GM21423 (cell line): ENCODE measurements at regions not wholly inside any gene's neighbourhood (a gene's known extent, or its start where the extent isn't known, plus 50 kb on each side); places are given as distances from the start of the nearest gene placed in this dataset.
A peak's percentile ranks its signal among the peaks of the same experiment; 100 is the strongest.

Experiments
- ATAC-seq: cut with Tn5 transposase; IDR thresholded peaks from one replicate; pipeline ENCODE4 v1.9.1; 2021; ENCODE audit warnings: mild to moderate bottlenecking, moderate library complexity; ENCODE audit not compliant: unreplicated experiment

DNA sequence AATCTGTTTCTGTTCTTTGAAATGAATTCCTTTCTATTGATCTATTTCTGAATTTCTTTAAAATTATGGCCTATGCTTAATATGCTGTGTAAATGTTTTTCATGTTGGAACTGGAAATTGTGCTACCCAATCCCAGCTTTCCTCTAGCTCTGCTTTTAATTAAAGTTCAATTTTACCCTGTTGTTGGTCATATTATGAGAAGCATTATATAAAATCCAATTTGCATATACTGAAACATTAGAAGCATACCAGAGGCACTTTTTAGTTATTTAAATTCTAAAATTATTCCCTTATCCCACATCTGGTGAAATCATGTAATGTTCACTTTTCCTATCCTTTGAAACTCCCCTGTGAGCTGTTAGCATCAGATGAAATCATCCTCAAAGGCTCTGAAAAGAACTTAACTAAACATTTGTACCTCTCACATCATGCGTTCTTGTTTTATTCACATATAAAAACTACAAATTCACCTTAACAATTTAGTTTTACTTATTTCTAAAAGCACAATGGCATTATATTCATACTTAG, 160.6 kb upstream of the COL21A1 start:
- ATAC-seq, result no peak

DNA sequence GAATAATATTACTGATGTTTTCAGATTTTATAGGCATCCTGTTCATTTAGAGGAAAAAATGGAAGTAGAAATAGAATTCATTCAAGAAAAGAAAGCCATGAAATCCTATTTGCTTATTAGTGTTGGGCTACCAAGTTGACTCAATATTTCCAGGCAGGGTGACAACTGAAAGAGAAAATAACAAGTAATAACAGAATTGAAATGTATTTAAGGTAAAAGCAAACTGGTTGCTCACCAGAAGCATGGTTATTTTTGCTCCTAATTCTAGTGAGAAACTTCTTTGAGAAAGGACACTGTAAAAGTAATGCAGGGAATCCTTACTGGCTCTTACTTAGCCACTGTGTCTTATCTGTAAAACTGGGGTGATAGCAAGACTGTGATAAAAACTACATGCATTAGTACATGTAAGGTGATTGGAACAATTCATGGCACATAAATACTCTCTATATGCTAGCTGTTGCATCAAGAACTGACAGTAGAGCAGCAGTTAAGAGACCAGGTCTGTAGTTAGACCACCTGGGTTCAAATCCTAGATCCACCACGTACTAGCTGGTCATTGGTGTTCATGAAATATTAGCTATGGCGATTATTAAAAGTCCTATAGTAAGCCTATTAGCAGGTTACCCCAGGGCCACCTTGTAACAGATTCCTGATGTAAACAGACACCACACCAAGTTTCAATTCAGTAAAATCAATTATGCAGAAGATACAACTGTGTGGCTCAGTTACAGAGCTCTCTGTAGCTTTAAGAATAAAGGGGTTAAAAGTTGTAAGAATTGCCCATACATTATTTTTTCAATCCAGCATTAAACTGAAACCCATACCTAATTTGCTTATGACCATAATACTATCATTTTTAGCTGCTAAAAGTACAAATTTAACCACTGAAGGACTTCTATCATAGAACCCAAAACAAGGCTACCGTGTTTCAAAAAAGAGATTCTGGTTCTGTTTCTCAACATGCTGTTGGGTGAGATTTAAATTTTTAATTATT, 159.2 kb upstream of the COL21A1 start:
- ATAC-seq, result peak; percentile 59

DNA sequence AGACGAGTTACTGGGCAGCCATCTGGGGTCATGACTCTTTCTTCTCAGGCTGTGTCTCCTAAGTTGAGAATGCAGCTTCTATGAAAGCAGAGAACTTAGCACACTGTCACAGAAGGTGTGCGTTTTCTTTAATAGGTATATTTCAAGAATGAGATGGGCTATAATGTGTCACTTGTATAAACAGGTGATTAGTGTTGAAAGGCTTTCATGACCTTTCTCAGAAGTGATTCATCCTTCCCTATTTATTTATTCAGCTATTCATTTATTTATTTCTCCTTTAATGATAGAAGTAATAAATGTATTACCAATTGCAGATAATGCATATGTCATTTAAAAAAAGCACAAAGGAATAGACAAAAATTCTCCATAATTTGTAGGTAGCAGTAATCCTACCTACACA, 157.2 kb upstream of the COL21A1 start:
- ATAC-seq, result no peak

DNA sequence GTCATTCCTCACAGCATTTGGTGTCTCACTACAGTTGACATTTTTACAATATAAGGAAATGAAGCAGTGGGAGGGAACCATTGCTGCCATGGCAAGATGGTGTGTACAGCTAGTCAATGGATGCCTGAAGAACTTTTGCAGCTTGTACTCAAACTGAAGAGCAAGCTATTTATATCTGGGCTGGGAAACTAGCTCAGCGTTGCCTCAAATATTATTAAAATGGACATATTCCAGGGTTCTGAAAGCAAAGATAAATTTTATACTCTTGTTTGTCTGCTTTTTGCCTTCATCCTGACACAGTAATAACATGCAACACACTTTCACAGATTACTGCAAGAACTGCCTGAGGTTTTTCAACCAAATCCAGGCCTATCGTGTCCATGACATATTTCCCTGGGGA, 156.4 kb upstream of the COL21A1 start:
- no peak for ATAC-seq

DNA sequence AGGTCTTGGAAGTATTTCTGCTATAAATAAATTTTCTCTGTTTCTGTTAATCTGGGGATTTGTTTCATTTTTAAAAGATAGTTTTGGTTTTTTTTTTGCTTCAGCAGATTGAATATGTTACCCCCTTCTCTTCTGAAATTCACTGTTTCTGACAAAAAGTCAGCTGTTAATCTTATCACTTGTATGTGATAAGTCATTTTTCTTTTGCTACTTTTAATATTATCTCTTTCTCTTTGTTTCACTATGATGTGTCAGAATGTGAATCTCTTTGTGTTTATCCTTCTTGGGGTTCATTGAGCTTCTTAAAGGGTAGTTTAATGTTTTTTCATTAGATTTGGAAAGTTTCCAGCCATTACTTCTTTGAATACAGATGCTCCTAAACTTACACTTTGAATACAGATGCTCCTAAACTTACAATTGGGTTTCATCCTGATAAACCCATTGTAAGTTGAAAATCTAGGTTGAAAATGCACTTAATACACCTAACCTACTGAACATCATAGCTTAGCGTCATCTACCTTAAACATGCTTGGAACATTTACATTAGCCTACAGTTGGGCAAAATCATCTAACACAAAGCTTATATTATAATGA, 154.2 kb upstream of the COL21A1 start:
- no peak for ATAC-seq

DNA sequence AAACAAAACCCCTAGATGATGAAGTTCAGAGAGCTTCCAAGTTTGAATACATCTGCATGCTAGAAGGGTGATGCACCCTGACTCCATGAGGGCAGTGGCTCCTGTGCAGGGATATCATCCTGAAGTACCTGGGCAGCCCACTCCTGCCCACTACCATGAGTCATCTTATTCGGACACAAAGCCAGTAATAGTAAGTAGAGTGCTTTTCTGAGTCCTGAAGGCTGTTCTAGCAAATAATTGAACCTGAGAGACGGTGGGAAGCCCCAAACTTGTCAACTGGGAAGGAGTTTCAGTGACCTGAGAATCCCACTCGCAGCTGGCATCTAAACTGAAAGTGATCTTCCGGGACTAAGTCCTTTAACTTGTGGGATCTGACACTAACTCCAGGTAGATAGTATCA, 152.9 kb upstream of the COL21A1 start:
- no peak for ATAC-seq

DNA sequence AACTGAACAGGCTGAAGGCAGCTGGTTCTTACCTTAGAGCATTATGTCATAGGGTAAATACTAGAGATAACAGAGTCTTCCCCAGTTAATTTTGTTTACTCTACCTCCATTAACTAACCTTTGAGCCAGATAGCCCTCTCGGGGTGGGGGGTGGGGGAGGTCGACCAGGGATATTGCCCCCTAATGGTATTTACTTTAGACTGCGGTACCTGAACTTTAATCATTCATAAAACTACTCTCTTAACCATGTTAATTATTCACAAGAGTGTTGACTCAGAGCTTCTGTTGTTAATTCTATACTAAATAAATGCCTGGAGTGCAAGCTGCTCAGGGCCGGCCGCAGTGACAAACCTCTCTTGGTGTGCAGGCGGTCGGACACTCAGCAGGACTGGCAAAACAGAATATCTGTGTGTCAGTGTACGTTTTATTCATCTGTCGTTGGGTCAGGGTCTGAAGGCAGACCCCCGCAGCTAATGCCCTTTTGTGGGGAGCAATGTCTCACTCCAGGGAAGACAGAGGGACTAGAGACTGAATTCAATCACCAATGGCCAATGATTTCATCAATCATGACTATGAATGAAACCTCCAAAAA, 152.4 kb upstream of the COL21A1 start:
- ATAC-seq, result no peak

DNA sequence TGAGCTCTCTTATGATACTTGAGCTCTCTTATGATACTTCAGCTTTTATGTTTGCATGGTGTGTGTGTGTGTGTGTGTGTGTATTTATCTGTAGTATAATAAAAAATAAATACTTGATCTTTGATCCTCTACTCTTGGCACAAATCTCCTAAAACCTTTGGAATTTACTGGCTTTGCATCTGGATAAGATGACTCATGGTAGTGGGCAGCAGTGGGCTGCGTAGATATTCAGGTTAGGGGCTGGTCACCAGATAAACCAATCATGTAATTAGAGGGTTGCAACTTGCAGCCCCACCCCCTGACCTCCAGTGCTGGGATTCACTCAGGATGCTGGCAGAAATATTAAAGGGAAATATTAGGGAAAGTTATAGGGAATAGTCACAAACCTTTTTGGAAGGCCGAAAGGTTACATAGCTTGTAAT, 151.9 kb upstream of the COL21A1 start:
- ATAC-seq, result no peak

DNA sequence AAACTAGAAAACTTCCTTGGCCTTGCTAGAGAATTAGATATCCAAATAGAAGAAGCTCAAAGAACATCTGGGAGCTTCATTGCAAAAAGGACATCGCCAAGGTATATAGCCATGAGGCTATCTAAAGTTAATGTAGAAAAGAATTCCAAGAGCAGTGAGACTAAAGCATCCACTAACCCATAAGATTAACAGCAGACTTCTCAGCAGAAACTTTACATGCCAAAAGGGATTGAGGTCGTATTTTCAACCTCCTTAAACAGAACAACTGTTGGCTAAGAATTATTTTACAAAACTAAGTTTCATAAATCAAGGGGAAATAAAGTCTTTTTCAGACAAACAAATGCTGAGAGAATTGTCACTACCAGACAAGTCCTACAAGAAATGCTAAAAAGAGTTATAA, 149.1 kb upstream of the COL21A1 start:
- no peak for ATAC-seq

DNA sequence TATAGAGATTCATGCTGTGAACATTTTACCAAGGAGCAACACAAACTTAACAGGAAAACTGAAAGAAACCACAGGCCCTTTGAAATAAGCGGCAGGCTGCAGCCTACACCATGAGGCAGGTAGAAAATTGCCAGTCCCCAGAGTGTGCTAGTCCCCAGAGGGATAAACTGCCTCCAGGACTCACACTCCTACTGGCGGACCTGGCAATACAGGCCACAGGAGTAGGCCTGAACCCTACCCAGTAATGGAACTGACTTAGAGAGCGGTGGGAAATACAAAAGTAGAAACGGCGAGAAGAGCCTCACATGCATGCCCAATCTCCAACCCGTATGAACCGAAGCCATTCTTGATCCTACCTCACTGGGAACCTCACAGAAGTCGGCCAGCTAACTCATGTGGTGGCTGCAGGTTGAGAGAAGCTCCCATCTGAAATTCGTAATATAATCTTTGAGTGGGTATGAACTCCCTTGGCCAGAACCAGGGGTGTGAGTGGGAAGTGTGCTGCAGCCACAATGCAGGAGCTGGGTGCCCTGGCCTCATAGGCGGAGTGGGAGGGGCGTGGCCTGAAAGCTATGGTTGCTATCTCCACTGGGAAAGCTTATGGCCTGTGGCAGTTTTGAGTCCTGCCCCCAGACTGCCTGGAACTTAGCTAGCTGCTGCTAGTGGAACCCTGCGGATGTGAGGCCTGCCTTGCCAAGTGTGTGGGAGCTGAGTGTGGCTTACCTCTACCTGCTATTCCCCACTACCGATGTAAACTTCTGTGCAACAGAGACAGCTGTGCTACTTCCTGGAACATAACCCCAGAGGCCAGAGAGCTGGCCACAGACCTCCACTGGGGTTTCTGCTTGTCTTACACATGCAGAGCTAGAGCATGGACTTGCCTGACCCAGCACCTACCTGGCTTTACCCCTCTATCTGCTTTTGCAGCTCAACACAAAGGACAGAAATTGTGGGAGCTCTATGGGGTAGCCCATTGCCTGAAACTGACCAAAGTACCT, 146.5 kb upstream of the COL21A1 start:
- ATAC-seq, result no peak

DNA sequence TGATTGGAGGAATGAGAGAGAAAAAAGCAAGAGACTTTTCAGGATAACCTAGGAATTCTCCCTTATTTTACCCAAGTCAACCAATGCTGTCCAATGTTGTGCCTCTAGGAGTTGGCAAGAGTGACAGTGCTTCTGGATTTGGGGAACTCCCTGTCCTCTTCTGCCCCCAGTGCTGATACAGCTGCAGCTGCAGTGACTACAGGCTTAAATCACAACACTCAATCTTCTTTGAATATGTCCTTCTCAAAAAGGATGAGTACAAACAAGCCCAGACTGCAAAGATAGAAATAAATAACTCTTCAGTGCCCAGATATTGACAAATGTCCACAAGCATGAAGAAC, 141.0 kb upstream of the COL21A1 start:
- ATAC-seq, result no peak

DNA sequence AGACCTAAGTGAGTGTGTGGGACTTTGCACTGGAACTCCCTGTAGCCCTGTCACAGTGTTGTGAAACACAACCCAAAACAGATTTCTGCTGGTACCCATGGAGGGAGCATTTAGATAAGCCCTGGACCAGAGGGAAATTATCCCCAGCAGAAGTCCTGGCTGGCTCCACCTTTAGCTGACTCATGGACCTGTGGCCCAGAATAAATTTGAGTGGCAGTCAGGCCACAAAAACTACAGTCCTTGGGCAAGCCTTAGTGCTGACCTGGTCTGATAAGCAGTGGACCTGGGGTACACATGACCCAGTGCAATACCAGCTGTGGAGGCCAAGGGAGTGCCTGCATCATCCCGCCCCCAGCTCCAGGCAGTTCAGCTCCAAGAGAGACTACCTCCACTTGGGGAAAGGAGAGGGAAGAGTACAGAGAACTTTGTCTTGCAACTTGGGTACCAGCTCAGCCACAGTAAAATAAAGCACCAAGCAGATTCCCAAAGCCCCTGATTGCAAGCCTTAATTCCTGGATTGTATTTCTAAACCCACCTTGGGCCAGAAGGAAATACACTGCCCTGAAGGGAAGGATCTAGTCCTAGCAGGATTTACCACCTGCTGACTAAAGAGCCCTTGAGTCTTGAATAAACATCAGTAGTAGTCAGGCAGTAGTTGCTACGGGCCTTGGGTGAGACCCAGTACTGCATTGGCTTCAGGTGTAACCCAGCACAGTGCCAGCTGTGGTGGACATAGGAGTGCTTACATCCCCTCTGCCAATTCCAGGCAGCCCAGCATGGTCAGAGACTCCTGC, 140.4 kb upstream of the COL21A1 start:
- no peak for ATAC-seq

DNA sequence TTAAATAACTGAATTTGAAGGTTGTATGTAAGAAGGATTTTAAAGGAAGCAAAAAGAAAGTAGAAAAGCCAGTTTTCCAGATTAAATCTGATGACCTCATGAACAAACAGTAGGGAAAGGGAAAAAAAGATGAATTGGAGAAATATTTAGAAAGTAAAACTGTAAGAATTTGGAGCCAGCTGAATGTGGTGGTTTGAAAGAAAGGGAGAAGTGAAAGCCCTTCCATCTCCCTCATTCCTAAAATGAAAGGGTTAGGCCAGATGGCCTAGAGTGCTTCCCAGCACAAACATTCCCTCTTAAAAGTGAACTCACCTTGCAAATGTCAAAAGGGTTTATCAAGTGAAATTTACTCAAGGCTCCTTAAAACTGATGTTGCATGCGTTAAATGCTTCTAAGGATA, 139.3 kb upstream of the COL21A1 start:
- no peak for ATAC-seq

DNA sequence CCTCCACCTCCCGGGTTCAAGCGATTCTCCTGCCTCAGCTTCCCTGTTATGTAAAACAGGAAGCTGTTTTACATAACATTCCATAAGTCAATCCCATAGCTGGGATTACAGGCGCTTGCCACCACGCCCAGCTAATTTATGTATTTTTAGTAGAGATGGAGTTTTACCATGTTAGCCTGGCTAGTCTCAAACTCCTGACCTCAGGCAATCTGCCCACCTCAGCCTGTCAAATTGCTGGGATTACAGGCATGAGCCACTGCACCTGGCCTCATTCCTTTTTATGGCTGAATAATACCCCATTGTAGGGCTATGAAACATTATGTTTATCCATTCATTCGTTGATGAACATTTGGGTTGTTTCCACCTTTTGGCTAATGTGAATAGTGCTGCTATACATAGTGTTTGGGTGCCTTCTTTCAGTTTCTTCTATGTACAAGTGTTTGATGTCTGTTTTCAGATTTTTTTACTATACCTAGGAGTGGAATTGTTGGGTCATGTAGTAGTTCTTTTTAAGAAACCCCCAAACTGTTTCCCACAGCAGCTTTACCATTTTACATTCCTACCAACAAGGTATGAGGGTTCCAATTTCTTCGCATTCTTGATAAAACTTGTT, 138.7 kb upstream of the COL21A1 start:
- ATAC-seq, result no peak

DNA sequence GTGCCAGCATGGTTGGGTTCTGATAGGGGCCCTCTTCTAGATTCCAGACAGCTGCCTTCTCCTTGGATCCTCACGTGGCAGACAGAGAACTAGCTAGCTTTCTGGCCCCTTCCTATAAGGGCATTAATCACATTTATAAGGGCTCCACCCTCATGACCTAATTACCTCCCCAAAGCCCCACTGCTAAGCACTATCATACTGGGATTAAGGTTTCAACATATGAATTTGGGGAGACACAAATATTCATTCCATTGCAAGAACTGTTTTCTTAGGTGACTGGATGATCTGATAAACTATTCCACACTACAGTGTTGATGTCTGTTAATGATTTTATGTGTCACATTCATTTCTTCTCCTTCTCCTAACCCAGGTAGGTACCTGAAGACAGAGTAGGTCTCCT, 135.8 kb upstream of the COL21A1 start:
- ATAC-seq, result no peak

DNA sequence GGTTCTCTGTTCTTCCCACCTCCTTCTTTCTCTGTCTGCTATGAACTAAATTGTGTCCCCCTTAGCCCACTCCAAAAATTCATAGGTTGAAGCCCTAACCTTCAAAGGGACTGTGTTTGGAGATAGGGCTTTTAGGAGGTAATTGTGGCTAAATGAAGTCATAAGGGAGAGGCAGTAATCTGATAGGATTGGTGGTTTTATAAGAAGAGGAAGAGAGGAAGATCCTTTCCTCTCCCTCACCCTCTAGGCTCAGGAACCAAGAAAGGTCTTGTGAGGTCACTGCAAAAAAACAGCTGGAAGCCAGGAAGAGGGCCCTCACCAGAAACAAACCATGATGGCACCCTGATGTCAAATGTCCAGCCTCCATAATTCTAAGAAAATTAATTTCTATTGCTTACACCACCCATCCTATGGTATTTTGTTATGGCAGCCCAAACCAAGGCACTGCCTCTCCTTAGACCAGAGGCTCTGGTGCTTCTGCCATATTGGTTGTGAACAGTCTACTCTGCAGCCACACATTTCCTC, 135.1 kb upstream of the COL21A1 start:
- no peak for ATAC-seq

DNA sequence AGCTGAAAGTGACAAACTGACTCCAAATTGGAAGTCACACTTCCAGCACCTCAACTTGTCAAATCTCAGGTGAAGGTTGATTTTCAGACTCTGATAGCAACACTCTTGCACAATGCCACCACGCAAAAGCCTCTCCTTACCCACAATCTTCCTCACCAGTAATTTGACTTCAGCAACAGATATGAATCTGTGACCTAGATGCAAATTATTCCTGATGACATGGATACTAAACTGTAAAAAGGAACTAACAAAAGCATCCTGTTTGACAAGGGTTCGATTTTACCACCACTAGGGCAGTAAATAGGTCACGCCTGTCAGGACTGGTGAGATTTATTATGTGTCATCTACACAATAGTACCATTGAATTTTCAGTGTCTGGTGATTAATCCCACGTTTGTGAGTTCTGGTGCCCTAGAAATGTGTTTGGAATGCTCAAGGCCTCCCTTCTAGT, 134.4 kb upstream of the COL21A1 start:
- ATAC-seq, result no peak

DNA sequence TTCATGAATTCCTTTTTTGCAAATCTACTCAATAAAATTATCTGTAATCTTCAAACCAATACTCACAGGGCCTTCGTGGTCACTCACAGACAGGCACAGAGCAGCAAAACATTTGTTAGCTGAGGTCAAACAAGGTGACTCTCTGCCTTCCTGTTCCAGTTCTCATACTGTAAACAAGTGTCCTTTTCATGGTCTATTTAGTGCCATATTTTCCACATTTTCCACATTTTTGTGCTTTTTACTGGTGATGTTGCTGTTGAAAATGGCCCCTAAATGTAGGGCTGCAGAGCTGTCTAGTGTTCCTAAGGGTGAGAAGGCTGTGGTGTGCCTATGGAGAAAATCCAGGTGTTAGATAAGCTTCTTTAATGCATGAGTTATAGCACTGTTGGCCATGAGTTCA, 133.1 kb upstream of the COL21A1 start:
- ATAC-seq, result no peak

DNA sequence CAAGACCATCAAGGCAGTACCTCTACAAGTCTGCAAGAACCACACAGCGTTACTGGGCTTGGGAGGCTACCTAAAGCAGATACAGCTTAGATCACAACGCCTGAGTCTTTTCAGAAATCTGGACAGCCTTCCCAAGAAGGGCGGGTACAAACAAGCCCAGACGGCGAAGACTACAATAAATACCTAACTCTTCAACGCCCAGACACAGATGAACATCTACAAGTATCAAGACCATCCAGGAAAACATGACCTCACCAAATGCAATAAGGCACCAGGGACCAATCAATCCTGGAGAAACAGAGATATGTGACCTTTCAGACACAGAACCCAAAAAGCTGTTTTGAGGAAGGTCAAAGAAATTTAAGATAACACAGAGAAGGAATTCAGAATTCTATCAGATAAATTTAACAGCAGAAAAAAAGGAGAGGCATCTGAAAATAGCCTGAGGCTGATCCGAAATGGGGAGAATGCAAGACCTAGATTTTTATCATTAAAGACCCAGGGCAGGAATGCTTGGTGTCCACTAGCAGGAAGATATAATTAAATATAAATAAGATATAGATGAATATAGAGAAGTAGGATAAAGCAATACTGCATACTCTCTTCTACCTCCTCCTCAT, 131.7 kb upstream of the COL21A1 start:
- no peak for ATAC-seq
